ENCODE measurements at regions not wholly inside any gene's neighbourhood (a gene's known extent, or its start where the extent isn't known, plus 50 kb on each side); places are given as distances from the start of the nearest gene placed in this dataset.

DNA sequence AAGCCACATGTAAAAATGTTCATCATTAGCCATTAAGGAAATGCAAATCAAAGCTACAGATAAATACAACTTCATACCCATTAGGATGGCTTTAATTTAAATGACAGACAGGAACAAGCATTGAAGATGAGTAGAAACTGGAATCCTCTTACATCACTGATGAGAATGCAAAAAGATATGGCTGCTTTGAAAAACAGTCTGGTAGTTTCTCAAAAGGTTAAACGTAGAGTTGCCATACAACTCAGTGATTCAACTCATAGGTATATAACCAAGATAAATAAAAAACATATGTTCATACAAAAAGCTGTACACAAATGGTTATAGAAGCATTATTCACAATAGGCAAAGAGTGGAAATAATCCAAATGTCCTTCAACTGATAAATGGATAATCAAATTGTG, 228.8 kb upstream of the ZNF462 start:
- TF ChIP-seq, protein P1, sequence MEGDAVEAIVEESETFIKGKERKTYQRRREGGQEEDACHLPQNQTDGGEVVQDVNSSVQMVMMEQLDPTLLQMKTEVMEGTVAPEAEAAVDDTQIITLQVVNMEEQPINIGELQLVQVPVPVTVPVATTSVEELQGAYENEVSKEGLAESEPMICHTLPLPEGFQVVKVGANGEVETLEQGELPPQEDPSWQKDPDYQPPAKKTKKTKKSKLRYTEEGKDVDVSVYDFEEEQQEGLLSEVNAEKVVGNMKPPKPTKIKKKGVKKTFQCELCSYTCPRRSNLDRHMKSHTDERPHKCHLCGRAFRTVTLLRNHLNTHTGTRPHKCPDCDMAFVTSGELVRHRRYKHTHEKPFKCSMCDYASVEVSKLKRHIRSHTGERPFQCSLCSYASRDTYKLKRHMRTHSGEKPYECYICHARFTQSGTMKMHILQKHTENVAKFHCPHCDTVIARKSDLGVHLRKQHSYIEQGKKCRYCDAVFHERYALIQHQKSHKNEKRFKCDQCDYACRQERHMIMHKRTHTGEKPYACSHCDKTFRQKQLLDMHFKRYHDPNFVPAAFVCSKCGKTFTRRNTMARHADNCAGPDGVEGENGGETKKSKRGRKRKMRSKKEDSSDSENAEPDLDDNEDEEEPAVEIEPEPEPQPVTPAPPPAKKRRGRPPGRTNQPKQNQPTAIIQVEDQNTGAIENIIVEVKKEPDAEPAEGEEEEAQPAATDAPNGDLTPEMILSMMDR (IDR thresholded peaks at IDR 0.05), result no peak
- no peak for TF ChIP-seq ZFX (IDR thresholded peaks at IDR 0.05; ENCODE audit: borderline replicate concordance)

Measured in 22Rv1 (cell line).